Gastroesophageal sphincter (tissue), 4 donors: ENCODE measurements at regions not wholly inside any gene's neighbourhood (a gene's known extent, or its start where the extent isn't known, plus 50 kb on each side); places are given as distances from the start of the nearest gene placed in this dataset.

Source experiments
- ATAC-seq: fragments of 150-250 bp; one replicate; pipeline ENCODE4 v1.9.1; 2016; ENCODE audit warnings: mild to moderate bottlenecking, moderate library complexity
- H3K27ac ChIP-seq, 4 donors: fragments of 200-600 bp; sonication (generic) in 3 of 4; 1 replicate in 3 of 4; 2 replicates in 1 of 4; pipeline ENCODE4 v1.5.1; 2016 to 2019
- H3K27me3 ChIP-seq: fragments of 200-600 bp; sonication (generic); one replicate; pipeline ENCODE4 v1.5.1; 2019
- H3K36me3 ChIP-seq, 2 donors: fragments of 200-600 bp; sonication (generic); one replicate each; pipeline ENCODE4 v1.5.1; 2019; ENCODE audit warnings: control low read depth in 1 of 2
- H3K4me1 ChIP-seq, 3 donors: fragments of 200-600 bp; sonication (generic); 1 replicate in 2 of 3; 2 replicates in 1 of 3; pipeline ENCODE4 v1.5.1; 2016 to 2019; ENCODE audit warnings: control low read depth in 2 of 3
- H3K4me3 ChIP-seq, 2 donors: fragments of 200-600 bp; sonication (generic); one replicate each; pipeline ENCODE4 v1.5.1; 2019; ENCODE audit warnings: mild to moderate bottlenecking in 1 of 2, moderate library complexity in 1 of 2
- H3K9me3 ChIP-seq, 3 donors: fragments of 200-600 bp; sonication (generic); one replicate each; pipeline ENCODE4 v1.5.1; 2017 to 2019; ENCODE audit warnings: control low read depth in 2 of 3
- EP300 ChIP-seq: sonication (generic); formaldehyde crosslinking; IDR thresholded peaks from one replicate; pipeline ENCODE4 v1.6.1; 2017; ENCODE audit warnings: antibody characterized with exemption, mild to moderate bottlenecking
- POLR2A ChIP-seq, 2 donors: fragments of 450-650 bp; IDR thresholded peaks; one replicate each; pipeline ENCODE4 v1.6.1; 2017; ENCODE audit warnings: antibody characterized with exemption in 2 of 2, mild to moderate bottlenecking in 2 of 2, moderate library complexity in 1 of 2
- POLR2AphosphoS5 ChIP-seq: sonication (generic); formaldehyde crosslinking; IDR thresholded peaks from one replicate; pipeline ENCODE4 v1.6.1; 2017; ENCODE audit warnings: antibody characterized with exemption
- WGBS, 2 donors: methylation state at CpG; one replicate each; pipeline ENCODE4 v1.1.5; 2018; ENCODE audit warnings: low coverage in 1 of 2; 5-methylcytosine and 5-hydroxymethylcytosine counted together
- TF ChIP-seq, protein P1 (sequence below), 4 experiments: fragments of 200-600 bp in 2 of 4; fragments of 450-650 bp in 2 of 4; sonication (generic) in 1 of 4; IDR thresholded peaks; one replicate each; pipeline ENCODE4 v1.5.1; 2017 to 2019; ENCODE audit warnings: antibody characterized with exemption in 4 of 4, mild to moderate bottlenecking in 2 of 4, moderate library complexity in 2 of 4

DNA sequence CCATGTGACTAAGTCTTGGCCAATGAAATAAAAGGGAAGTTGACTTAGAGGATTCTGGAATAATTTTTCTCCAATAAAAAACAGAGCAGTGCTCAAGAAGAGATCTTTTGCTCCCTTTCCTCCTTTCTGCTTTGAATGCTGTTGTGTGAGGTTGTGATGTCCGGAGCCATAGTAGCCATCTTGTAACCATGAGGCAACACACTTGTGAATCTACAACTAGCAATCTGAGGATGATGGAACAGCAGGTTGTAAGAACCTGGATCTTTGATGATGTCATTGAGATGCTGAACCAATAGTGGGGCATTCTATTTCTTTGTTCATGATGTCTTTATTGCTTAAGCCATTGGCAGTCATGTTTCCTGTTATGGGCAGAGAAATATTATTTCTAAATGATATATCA is 230.0 kb upstream of the SRRM4 start:
- 85 to 100% methylated on average over 1 of the region's 1 CpG for WGBS, 2 donors
- Histone ChIP-seq H3K4me1 (no peaks in the 10 kb centered on the region), H3K27ac (no peak overlapping the region), H3K9me3 (peaks cover 0 to 13% (median 0%) of the 10 kb centered on the region in 3 donors), H3K36me3 (no peaks in the 10 kb centered on the region), H3K4me3 (no peak overlapping the region), H3K27me3 (peaks cover 23% of the 10 kb centered on the region)
- no peak for ATAC-seq
- no peak for TF ChIP-seq EP300
- TF ChIP-seq, protein P1, sequence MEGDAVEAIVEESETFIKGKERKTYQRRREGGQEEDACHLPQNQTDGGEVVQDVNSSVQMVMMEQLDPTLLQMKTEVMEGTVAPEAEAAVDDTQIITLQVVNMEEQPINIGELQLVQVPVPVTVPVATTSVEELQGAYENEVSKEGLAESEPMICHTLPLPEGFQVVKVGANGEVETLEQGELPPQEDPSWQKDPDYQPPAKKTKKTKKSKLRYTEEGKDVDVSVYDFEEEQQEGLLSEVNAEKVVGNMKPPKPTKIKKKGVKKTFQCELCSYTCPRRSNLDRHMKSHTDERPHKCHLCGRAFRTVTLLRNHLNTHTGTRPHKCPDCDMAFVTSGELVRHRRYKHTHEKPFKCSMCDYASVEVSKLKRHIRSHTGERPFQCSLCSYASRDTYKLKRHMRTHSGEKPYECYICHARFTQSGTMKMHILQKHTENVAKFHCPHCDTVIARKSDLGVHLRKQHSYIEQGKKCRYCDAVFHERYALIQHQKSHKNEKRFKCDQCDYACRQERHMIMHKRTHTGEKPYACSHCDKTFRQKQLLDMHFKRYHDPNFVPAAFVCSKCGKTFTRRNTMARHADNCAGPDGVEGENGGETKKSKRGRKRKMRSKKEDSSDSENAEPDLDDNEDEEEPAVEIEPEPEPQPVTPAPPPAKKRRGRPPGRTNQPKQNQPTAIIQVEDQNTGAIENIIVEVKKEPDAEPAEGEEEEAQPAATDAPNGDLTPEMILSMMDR (IDR thresholded peaks at IDR 0.05), result no peak
- no peak for TF ChIP-seq POLR2AphosphoS5
- no peak for TF ChIP-seq POLR2A (IDR thresholded peaks at IDR 0.05)

DNA sequence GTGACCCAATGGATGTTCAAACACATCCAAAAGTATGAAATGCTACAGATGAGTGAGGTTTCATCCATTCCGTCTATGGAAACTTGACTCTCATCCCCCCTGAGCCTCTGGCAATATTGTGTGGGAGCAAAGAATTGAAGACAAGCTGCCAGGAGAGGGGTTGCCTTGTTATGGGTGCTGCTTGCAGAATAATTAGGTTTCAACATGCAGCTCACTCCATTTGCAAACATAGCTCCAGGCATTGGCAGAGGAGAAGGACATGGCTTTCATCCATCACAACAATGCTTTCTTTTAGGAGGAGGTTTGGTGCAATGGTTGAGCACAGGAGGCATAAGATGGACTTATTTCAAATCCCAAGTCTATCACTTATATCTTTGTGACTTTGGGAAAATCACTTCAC is 220.7 kb upstream of the SRRM4 start:
- ATAC-seq, result no peak
- Histone ChIP-seq H3K9me3 (no peaks in the 10 kb centered on the region), H3K27me3 (peaks cover 7% of the 10 kb centered on the region), H3K4me1 (no peaks in the 10 kb centered on the region), H3K4me3 (no peak overlapping the region), H3K36me3 (no peaks in the 10 kb centered on the region), H3K27ac (no peak overlapping the region)
- 50 to 82% methylated on average over 1 of the region's 1 CpG for WGBS, 2 donors
- TF ChIP-seq EP300 (no peak), POLR2A (IDR thresholded peaks at IDR 0.05) (no peak), POLR2AphosphoS5 (no peak)
- TF ChIP-seq, protein P1 (IDR thresholded peaks at IDR 0.05), result no peak

DNA sequence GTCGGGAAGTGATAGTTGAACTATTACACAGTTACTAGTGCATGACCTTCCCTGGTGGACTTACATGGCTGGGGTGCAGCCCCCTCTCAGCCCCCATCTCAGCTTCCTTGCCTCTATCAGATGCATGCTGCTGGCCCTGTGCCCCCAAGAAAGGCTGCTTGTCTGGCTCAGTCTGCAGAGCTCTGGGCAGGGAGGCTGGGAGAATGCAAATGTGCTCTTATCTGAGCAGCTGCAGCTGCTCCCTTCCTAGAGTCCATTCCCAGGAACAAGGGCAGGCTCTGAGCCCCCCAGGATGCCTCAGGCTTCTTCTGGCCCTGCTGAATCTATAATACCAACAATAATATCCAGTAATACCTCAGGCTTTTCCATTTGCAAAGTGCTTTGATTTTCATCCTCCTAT is 218.1 kb upstream of the SRRM4 start:
- Histone ChIP-seq H3K27me3 (no peaks in the 10 kb centered on the region), H3K27ac (no peak overlapping the region), H3K36me3 (no peaks in the 10 kb centered on the region), H3K9me3 (no peaks in the 10 kb centered on the region), H3K4me1 (no peaks in the 10 kb centered on the region), H3K4me3 (no peak overlapping the region)
- 50% methylated on average over 1 of the region's 1 CpG; no CpG with 5 or more reads in 1 of the 2 donors for WGBS, 2 donors
- TF ChIP-seq, protein P1 (IDR thresholded peaks at IDR 0.05), result no peak
- no peak for TF ChIP-seq POLR2AphosphoS5
- TF ChIP-seq POLR2A (IDR thresholded peaks at IDR 0.05), result no peak
- TF ChIP-seq EP300, result no peak
- ATAC-seq, result no peak

DNA sequence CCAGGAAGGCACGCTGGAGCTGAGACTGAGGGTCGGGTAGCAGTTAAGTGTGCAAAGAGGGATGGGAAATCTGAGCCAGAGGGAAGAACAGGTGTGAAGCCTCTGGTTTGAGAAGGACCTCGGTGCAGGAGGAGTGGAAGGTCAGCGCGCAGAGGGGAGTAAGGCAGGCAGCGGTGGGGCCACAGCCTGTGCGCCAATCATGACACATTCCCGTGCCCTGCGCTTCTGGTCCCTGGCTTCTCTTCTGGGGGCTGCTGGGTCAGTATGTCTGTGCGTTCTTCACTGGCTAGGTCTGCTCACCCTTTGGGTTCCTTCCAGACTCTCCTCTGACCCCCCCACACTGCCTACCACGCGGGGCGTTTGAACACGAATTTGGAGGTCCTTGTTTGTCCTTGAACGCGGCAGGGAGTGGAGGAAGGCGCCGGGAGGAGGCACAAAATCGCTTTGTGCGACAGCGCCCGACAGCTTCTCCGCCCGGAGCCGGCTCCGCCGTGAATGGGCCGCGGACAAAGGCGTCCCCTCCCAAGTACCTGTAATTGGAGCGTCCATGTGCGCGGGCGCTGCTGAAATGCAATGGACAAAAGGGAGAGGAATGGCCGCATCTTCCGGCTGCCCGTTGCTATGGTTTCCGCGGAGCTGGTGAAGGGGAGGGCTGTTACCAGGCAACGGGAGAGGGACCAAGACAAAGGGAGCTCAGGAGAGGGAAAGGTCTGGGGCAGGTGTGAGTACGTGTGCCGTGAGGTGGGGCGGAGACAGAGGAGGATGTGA is 207.2 kb upstream of the SRRM4 start:
- H3K27me3 ChIP-seq, result peaks cover 44% of the 10 kb centered on the region
- no peak overlapping the region for H3K4me3 ChIP-seq
- no peaks in the 10 kb centered on the region for H3K36me3 ChIP-seq
- H3K4me1 ChIP-seq, result no peaks in the 10 kb centered on the region
- H3K9me3 ChIP-seq, result peaks cover 0 to 20% (median 0%) of the 10 kb centered on the region in 3 donors
- TF ChIP-seq EP300, result no peak
- TF ChIP-seq POLR2A (IDR thresholded peaks at IDR 0.05), result no peak
- TF ChIP-seq, protein P1 (IDR thresholded peaks at IDR 0.05), result no peak
- TF ChIP-seq POLR2AphosphoS5, result no peak
- no peak for ATAC-seq
- H3K27ac ChIP-seq, result no peak overlapping the region
- 7 to 20% methylated on average over 4 to 16 of the region's 43 CpGs for WGBS, 2 donors

DNA sequence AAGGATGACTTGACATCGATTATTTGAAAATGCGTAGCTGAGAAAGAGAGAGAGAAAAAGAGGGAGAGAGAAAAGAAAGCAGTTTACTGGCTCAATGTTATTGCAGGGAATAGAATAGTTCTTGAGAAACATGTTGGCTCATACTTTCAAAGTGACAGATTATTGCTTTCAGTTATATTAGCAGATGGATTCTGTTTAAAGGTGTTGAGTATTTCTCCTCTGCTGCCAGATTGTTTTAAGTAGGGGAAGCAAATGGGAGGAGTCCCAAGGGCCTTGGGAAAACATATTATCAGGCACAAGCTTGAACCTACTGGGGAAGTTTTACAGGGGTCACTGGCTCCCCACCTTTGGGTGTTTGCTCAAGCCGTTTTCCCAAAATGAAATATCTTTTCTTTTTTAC is 203.8 kb upstream of the SRRM4 start:
- TF ChIP-seq EP300 (no peak), POLR2A (IDR thresholded peaks at IDR 0.05) (no peak), POLR2AphosphoS5 (no peak)
- TF ChIP-seq, protein P1 (IDR thresholded peaks at IDR 0.05), result no peak
- Histone ChIP-seq H3K27me3 (peaks cover 38% of the 10 kb centered on the region), H3K36me3 (no peaks in the 10 kb centered on the region), H3K4me1 (no peaks in the 10 kb centered on the region), H3K9me3 (peaks cover 0 to 19% (median 0%) of the 10 kb centered on the region in 3 donors), H3K27ac (no peak overlapping the region), H3K4me3 (no peak overlapping the region)
- ATAC-seq, result no peak
- WGBS, 2 donors, result 36 to 80% methylated on average over 3 of the region's 3 CpGs
